ENCODE measurements at regions not wholly inside any gene's neighbourhood (a gene's known extent, or its start where the extent isn't known, plus 50 kb on each side); places are given as distances from the start of the nearest gene placed in this dataset.

- WGBS (ENCODE audit: extremely low coverage, insufficient read length, low lambda C conversion rate) = no CpG with 5 or more reads among the region's 15 CpGs
- H3K79me1 ChIP-seq (ENCODE audit: insufficient read depth, low read depth, low read length, poor library complexity, severe bottlenecking) = no peaks in the 10 kb centered on the region
- H3K4me3 Mint-ChIP-seq = no peak overlapping the region
- no peaks in the 10 kb centered on the region for H3K23me2 ChIP-seq (ENCODE audit: insufficient read length, low read depth, low read length, poor library complexity, severe bottlenecking)
- no peak overlapping the region for H2BK120ac ChIP-seq (ENCODE audit: low read depth, low read length, poor library complexity, severe bottlenecking)
- H4K5ac ChIP-seq (ENCODE audit: insufficient read length, low read depth, low read length) = no peak overlapping the region
- H3K36me3 Mint-ChIP-seq (ENCODE audit: insufficient read depth in 1 of 3, low read depth in 3 of 3) = peaks cover 0 to 6% (median 0%) of the 10 kb centered on the region in 3 experiments; a peak in 3 of 7 replicates
- no peak overlapping the region for H4K8ac ChIP-seq (replicated peaks; ENCODE audit: insufficient read length, low read depth, low read length)
- H3K23ac ChIP-seq (ENCODE audit: insufficient read length, low read depth, low read length) = no peak overlapping the region
- no peak overlapping the region for H3K4ac ChIP-seq (ENCODE audit: low read depth, low read length)
- H3K4me1 Mint-ChIP-seq = peaks cover 0 to 7% of the 10 kb centered on the region in 2 experiments; a peak in 2 of 4 replicates
- H2BK12ac ChIP-seq (ENCODE audit: insufficient read length, low read depth, low read length) = no peak overlapping the region
- no peak overlapping the region for H2BK5ac ChIP-seq (ENCODE audit: insufficient read length, low read length)
- no peak overlapping the region for H3K14ac ChIP-seq (ENCODE audit: insufficient read depth, low read length)
- H2BK15ac ChIP-seq (ENCODE audit: low read depth, low read length) = no peak overlapping the region
- no peak overlapping the region for H2BK20ac ChIP-seq (ENCODE audit: low read depth, low read length, poor library complexity, severe bottlenecking)
- H3K9me3 ChIP-seq (ENCODE audit: control insufficient read depth, low read depth, low read length) = no peaks in the 10 kb centered on the region
- H3T11ph ChIP-seq (ENCODE audit: low read length) = no peak overlapping the region
- H3K27ac Mint-ChIP-seq = no peak overlapping the region
- H3K27me3 ChIP-seq (ENCODE audit: insufficient read depth, low read length) = no peaks in the 10 kb centered on the region
- H3K27ac ChIP-seq (ENCODE audit: insufficient read length, low read depth, low read length) = no peak overlapping the region
- no peak overlapping the region for H3K9ac ChIP-seq (ENCODE audit: extremely low read depth, insufficient read length, low read length)
- H2AFZ ChIP-seq (ENCODE audit: low read length) = no peak overlapping the region
- DNase-seq = no peak
- H3K18ac ChIP-seq (ENCODE audit: insufficient read length, low read depth, low read length) = no peak overlapping the region
- H3K56ac ChIP-seq (ENCODE audit: insufficient read length, low read depth, low read length) = no peak overlapping the region
- H2AK5ac ChIP-seq (ENCODE audit: insufficient read length, low read length) = no peak overlapping the region
- H3K9me3 Mint-ChIP-seq = no peaks in the 10 kb centered on the region
- H3K4me1 ChIP-seq (ENCODE audit: insufficient read depth, low read length) = no peaks in the 10 kb centered on the region
- no peaks in the 10 kb centered on the region for H4K20me1 ChIP-seq (ENCODE audit: control insufficient read depth, insufficient read depth, insufficient read length)
- no peaks in the 10 kb centered on the region; the same call in none of the 2 replicates for H3K27me3 Mint-ChIP-seq (ENCODE audit: low read depth)
- no peak for TF ChIP-seq CTCF (conservative IDR thresholded peaks at IDR 0.05)
- no peak overlapping the region for H3K4me2 ChIP-seq (ENCODE audit: insufficient read depth, insufficient read length, low read length)
- no peak overlapping the region for H4K91ac ChIP-seq (ENCODE audit: insufficient read length, low read depth, low read length)
- H3K79me2 ChIP-seq (ENCODE audit: insufficient read depth, low read length) = no peaks in the 10 kb centered on the region
Observed at GRCh38 chr11:70819022-70819421, 420.7 kb downstream of the CTTN start.
